HG03378 (cell line): ENCODE measurements at regions not wholly inside any gene's neighbourhood (a gene's known extent, or its start where the extent isn't known, plus 50 kb on each side); places are given as distances from the start of the nearest gene placed in this dataset.
"Not testable (repeated sequence)": the region's sequence is repeated elsewhere in the genome, so short reads cannot be mapped to it uniquely, and the experiment has no call there.

ENCODE experiments used
- ATAC-seq: cut with Tn5 transposase; IDR thresholded peaks from one replicate; pipeline ENCODE4 v1.9.1; 2021; ENCODE audit warnings: mild to moderate bottlenecking, moderate library complexity; ENCODE audit not compliant: unreplicated experiment

GRCh38 chr15:31217566-31218270, 108.9 kb upstream of the KLF13 start:
- ATAC-seq = no peak

GRCh38 chr15:31219221-31219620, 107.4 kb upstream of the KLF13 start:
- no peak for ATAC-seq

DNA sequence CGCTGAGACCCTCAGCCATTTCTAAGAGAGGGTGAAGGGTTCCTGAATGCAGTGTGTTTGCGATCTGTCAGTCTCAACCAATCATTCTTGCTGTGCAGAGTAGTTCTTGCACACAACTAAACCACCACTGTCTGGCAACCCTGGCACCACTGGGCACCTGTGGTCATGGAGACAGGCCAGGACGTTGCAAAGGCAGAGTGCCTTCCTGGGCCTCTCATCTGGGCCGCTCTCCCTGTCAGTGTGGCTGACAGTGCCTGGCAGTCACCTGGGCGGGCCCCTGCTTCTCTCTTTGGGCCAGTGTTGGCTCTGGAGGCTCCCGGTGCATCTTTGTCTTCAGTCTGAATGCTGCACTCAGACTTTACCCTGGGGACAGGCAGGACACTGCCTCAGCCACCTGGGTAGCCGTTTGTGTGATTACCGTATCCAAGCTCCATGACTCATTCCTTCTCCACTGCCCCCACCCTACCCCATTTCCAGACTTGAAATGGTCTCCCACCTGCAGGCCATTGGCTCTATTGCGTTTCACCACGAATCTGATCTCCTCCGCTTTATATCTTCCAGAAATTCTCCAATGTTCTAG, 104.6 kb upstream of the KLF13 start:
- ATAC-seq = no peak

DNA sequence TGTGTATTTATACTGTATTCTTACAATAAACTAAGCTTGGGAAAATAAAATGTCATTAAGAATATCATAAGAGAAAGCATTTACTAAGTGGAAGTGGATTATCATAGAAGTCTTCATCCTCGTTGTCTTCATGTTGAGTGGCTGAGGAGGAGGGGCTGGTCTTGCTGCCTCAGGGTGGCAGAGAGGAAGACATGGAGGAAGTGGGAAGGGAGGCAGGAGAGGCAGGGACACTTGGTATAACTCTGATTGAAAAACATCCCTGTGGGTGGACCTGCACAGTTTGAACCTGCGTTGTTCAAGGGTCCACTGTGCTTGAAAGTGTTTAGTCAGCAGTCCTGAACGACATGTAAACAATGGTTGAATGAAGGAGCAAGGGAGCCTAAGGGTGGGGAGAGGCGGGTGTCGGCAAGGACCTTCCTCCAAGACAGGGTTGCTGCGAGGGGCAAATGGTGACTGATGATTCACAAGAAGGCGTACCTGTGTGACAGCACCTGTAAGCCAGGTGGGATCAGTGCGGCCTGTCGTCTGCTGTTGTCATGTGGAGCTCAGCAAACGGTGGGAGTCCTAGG, 103.8 kb upstream of the KLF13 start:
- no peak for ATAC-seq

DNA sequence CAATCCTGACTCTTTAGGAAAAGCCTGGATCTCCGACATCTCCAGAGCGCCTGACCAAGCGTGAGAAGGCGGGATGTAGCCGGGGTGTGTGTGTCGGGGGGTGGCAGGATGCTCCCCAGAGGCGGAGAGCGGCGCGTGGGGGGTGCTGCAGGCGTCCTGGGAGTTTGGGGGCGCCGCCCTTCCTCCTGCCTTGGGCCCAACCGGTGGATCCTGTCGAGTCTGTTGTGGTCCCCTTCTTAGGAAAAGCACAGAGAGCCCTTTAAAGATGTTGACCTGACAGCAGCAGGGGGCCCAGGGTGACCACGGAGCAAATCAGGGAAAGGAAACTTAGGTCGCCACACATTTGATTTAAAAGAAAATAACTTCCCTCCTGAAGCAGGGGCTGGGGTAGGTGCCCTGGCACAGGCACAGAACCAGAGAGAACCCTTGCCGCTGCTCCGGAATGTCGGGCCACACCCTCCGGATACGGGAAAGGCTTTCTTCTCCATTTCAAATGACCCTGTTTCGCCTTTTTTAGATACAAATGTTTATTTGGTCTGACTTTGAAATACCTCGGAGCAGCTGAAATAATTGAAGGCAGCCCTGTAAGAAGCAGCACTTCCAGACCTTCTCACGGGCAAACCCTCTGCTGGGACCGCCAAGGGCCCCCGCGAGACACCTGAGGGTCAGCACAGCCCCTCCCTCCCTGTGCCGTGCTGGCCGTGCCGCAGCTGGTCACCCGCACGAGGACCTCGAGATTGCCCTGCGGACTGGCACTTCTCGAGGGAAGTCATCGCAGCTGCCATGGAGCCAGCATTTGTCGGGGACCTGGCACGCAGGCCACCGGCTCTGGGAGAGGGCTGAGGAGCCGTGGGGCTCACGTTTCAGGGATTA, 102.9 kb upstream of the KLF13 start:
- ATAC-seq = no peak

DNA sequence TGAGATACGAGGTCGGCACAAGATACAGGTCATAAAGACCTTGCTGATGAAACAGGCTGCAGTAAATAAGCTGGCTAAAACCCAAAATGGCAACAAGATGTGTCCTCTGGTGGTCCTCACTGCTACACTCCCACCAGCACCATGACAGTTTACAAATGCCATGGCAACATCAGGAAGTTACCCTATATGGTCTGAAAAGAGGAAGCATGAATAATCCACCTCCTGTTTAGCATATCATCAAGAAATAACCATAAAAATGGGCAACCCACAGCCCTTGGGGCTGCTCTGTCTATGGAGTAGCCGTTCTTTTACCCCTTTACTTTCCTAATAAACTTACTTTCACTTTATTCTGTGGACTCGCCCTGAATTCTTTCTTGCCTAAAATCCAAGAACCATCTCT, 102.0 kb upstream of the KLF13 start:
- ATAC-seq = not testable (repeated sequence)

DNA sequence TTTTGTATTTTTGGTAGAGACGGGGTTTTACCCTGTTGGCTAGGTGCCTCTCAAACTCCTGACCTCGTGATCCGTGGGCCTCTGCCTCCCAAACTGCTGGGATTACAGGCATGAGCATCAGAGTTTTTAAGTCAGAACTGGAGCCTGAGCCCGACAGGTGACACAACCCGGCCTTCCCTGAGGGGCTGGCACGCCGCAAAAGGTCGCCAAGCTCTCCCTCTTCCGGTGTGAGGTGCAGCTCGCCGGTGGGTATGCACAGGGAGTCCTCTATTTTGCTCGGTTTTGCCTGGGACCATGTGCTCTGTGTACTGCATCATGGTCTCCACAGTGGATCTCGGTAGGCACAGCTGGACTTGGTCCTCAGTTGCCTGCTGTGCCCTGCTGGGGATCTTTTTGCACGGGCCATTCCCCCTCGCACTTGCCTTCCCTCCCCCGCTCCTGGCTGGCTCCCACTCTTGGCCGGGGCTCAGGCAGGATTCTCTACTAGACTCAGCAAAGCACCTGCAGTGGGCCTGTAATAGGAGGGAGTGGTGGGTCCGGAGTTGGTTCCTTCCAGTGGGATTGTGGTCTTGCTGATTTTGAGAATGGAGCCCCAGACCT, 101.2 kb upstream of the KLF13 start:
- ATAC-seq = no peak

- ATAC-seq = no peak
These were observed 100.6 kb upstream of the KLF13 start for GRCh38 chr15:31226021-31226420.

DNA sequence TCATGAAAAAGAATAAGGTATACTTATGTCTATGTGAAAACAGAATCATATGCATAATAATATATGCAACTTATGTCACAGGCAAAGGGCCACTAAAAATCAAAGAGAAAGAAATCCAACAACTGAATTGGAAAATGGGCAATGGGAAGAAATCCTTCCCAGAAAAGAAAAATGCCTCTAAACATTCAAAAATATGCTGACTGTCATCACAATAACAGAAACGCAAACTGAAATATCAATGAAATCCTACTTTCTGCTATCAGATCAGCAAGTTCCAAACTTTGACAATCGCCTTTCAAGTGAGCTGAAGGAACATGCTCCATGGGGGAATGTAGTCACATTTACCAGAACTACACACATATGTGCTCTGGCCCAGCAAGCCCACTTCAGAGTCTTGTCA, 99.4 kb upstream of the KLF13 start:
- ATAC-seq = no peak

GRCh38 chr15:31228011-31228484, 98.6 kb upstream of the KLF13 start:
- ATAC-seq = no peak

DNA sequence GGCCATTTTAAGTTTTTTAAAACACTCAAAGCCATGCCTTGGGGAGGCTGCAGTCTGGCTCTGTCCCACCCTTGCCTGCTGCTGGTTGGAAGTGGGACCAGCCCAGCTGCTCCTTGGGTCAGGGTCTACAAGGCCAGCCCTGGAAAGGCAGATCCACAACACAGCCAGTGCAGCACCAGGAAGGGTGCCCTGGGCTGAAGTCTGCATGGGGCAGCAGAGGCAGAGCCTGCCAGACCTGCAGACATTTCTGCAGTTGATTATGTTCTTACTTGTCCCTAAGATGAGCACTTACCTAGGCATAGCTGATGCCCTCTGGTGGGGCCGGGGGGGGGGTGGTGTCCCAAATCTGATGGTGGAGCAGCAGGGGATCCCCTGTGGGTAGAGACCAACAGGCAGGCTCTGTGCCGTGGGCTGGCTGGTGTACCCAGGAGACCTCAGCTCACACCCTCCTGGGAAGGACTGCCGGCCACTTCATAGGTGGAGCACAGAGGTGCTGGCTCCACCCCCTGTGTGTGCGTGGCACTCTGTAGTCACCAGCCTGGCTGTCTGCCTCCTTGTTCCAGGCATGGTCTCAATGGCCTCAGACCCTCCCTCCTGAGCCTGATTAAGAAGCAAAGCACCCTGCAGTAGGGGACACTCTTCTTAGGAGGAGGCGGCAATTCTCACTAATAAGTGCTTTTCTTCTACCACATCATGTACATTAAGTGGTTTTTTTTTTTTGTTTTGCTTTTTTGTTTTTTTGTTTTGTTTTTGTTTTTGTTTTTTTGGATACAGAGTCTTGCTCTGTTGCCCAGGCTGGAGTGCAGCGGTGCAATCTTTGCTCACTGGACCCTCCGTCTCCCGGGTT, 97.4 kb upstream of the KLF13 start:
- ATAC-seq = peak; percentile 48

- ATAC-seq = peak; percentile 82
These were observed 95.8 kb upstream of the KLF13 start for GRCh38 chr15:31230630-31231485.

- ATAC-seq = no peak
These were observed 91.8 kb upstream of the KLF13 start for GRCh38 chr15:31234815-31235214.

DNA sequence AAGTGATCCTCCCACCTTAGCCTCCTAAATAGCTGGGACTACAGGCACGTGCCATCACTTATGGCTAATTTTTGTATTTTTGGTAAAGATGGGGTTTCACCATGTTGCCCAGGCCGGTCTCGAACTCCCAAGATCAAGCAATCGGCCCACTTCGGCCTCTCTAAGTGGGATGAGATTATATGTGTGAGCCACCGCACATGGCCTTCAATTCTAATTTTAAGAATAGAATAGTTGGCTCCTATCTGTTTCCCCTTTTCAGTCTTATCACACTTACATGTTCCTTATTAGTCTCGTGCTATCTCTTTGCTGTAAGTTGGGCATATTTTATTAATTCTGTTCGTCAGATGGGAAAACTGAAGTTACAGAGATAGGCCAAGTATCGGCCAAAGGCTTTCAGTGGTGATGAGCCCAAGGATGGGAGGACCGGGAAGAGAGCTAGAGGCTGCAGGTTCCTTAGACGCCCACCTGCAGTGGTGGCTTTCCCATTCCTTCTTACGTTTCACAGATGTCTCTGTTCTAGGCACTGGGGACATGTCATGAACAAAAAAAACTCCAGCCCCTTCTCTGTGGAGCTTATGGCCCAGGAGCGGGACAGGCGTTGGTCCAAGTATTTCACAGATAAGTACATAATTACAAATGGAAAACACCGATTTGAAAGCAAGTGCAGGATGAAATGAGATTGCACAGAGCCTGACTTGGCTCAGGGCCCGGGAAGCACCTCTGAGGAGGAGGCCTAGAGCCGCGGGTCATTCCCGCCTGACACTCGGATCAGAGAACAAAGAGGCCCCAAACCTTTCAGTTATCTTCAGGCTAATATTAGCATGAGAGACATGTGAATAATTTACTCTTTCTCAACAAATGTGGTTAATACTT, 91.1 kb upstream of the KLF13 start:
- peak; percentile 38 for ATAC-seq

DNA sequence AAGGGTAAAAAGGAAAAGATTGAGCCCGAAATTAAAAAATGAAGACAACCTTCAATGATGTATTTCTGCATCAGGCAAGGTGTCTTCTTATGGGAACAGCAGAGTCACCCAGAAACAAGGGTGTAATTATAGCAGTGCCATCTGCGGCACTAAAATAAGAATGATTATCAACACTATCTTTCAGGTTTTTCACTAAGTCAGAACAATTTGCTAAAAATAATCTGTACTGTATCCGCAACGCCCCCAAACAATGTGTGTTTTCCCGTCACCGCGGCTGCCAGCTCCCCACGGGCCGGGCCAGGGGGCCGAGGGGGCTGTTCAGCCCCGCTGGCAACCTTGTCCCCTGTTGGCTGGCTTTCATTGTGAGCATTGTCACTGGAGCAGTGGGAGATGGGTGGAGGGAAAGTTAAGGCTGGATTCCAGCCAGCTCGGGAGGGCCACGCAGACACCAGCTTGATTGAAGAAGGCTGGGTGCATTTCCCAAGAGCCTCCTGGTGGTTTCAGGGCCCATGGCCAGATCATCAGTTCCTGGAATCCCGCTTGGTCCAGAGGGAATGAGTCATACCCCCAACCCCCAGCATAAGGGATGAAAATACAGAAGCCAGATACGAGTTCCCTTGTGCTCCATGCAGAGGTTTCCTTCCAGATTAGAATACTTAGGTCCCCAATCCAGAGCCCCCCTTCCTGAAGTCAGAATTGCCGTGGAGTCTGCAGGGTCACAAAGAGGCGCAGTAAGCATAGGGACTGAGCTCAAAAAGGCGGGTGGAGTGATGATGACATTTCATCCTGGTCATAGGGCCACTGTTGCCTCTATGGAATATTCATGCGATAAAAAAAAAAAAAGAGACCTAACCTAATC, 90.2 kb upstream of the KLF13 start:
- peak; percentile 51 for ATAC-seq

GRCh38 chr15:31237043-31237324, 89.7 kb upstream of the KLF13 start:
- ATAC-seq = no peak

- no peak for ATAC-seq
These were observed 87.7 kb upstream of the KLF13 start for GRCh38 chr15:31238906-31239305.

GRCh38 chr15:31239409-31239808, 87.2 kb upstream of the KLF13 start:
- ATAC-seq = no peak
